ENCODE measurements at regions not wholly inside any gene's neighbourhood (a gene's known extent, or its start where the extent isn't known, plus 50 kb on each side); places are given as distances from the start of the nearest gene placed in this dataset.

DNA sequence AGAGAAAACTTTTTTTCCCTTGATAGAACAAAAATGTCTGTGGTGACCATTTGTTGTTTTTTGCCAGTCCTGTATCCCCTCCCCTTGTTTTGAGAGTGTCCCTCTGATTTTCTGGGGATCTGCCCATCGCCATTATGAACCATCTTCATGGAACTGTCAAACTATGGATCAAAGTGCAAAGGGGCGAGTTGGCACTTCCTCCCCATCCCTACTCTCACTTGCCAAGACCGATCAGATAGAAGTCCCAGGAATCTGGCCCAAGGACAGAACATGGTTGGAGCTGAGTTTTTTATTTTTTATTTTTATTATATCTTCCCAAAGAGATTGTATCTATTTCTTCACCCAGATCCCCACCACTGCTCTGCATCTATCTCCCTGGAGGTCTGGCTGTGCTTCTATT lies 221.4 kb downstream of the IKZF2 start:
- TF ChIP-seq, protein P1, sequence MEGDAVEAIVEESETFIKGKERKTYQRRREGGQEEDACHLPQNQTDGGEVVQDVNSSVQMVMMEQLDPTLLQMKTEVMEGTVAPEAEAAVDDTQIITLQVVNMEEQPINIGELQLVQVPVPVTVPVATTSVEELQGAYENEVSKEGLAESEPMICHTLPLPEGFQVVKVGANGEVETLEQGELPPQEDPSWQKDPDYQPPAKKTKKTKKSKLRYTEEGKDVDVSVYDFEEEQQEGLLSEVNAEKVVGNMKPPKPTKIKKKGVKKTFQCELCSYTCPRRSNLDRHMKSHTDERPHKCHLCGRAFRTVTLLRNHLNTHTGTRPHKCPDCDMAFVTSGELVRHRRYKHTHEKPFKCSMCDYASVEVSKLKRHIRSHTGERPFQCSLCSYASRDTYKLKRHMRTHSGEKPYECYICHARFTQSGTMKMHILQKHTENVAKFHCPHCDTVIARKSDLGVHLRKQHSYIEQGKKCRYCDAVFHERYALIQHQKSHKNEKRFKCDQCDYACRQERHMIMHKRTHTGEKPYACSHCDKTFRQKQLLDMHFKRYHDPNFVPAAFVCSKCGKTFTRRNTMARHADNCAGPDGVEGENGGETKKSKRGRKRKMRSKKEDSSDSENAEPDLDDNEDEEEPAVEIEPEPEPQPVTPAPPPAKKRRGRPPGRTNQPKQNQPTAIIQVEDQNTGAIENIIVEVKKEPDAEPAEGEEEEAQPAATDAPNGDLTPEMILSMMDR (IDR thresholded peaks at IDR 0.05) = no peak
- TF ChIP-seq POLR2A (IDR thresholded peaks at IDR 0.05) = no peak

Data from lower leg skin (tissue), 3 donors.